GM18507 (cell line): ENCODE measurements at regions not wholly inside any gene's neighbourhood (a gene's known extent, or its start where the extent isn't known, plus 50 kb on each side); places are given as distances from the start of the nearest gene placed in this dataset.
A peak's percentile ranks its signal among the peaks of the same experiment; 100 is the strongest.
"Not testable (repeated sequence)": the region's sequence is repeated elsewhere in the genome, so short reads cannot be mapped to it uniquely, and the experiment has no call there.

ENCODE experiments used
- DNase-seq: peaks from one replicate; pipeline ENCODE4 v3.0.0; 2011; ENCODE audit warnings: low read depth; ENCODE audit not compliant: insufficient read length; ENCODE audit errors: extremely low spot score
- FAIRE-seq: peaks from 2 replicates; lab custom pipeline; 2011; peaks lifted over from hg19 to GRCh38; lab: Jason Lieb, UNC

- no peak for FAIRE-seq
- DNase-seq, result no peak
These were observed 175.3 kb downstream of the NPIPB11 start for GRCh38 chr16:29231244-29231643.

GRCh38 chr16:29230671-29231096 is 175.8 kb downstream of the NPIPB11 start:
- FAIRE-seq (no peak), DNase-seq (no peak)

- FAIRE-seq, DNase-seq: not testable (repeated sequence)
These were observed 176.4 kb downstream of the NPIPB11 start for GRCh38 chr16:29230006-29230668.

GRCh38 chr16:29229616-29230005 is 176.9 kb downstream of the NPIPB11 start:
- not testable (repeated sequence) for FAIRE-seq, DNase-seq

- not testable (repeated sequence) for FAIRE-seq, DNase-seq
These were observed 177.6 kb downstream of the NPIPB11 start for GRCh38 chr16:29228664-29229611.

- FAIRE-seq, result peak; percentile 91
These were observed 178.5 kb downstream of the NPIPB11 start for GRCh38 chr16:29227751-29228663.

GRCh38 chr16:29226782-29227181 is 179.7 kb downstream of the NPIPB11 start:
- FAIRE-seq, result no peak
- no peak for DNase-seq

More at GRCh38 chr16:29227751-29228663, 178.5 kb downstream of the NPIPB11 start:
- DNase-seq, result not testable (repeated sequence)

GRCh38 chr16:29224675-29225074 is 181.8 kb downstream of the NPIPB11 start:
- FAIRE-seq, result not testable (repeated sequence)

DNA sequence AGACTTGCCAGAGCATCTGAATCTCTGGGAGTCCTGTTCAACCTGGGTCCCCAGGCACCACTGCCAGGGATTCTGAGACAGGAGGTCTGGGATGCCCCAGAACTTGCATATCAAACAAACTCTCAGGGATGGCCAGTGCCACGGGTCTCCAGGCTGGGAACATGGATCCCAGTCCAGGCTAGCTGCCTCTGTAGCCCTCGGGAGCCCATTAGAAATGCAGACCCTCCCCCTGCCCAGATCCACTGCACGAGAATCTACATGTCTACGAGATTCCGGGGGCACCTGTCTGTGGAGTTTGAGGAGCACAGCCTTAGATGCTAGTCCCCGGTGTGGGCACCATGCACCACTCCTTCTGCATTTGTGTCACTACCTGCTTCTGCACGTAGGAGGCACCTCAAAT is 183.9 kb downstream of the NPIPB11 start:
- not testable (repeated sequence) for FAIRE-seq, DNase-seq

More at GRCh38 chr16:29224675-29225074, 181.8 kb downstream of the NPIPB11 start:
- not testable (repeated sequence) for DNase-seq

GRCh38 chr16:29222008-29222407 is 184.5 kb downstream of the NPIPB11 start:
- not testable (repeated sequence) for DNase-seq, FAIRE-seq

DNA sequence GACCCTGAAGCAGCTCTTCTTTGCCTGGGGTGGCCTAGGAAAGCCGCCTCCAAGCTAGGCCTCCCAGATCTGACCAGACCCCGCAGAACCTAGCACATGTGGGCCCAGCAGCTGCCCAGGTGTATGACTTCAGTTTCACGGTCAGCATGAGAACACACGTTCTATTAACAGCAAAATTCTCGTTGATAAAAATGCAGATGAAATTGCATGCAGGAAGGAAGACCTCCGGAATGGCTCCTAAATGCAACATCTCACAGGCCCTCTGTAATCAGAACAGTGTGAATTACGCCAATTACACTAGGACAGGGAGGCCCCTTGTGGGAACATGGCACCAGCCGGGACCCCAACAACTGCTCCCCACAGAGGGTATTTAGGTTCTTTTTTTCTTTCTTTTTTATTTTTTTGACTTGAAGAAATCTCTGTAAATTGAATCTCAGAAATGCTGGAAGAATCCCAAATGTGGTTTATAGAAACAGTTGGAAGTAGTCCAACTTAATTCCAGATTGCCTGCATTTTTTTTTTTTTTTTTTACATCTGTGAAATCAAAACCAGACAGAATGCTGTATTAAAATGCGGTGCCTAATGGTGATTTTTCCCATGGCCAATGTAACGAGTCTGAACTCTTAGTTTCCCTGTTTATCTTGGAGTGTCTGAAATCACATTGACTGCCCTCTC is 185.1 kb downstream of the NPIPB11 start:
- not testable (repeated sequence) for FAIRE-seq, DNase-seq

GRCh38 chr16:29220647-29221191 is 185.8 kb downstream of the NPIPB11 start:
- not testable (repeated sequence) for FAIRE-seq, DNase-seq

- not testable (repeated sequence) for FAIRE-seq, DNase-seq
These were observed 186.4 kb downstream of the NPIPB11 start for GRCh38 chr16:29219966-29220646.

- not testable (repeated sequence) for DNase-seq, FAIRE-seq
These were observed 186.9 kb downstream of the NPIPB11 start for GRCh38 chr16:29219562-29219961.

GRCh38 chr16:29218649-29219048 is 187.9 kb downstream of the NPIPB11 start:
- not testable (repeated sequence) for DNase-seq, FAIRE-seq

DNA sequence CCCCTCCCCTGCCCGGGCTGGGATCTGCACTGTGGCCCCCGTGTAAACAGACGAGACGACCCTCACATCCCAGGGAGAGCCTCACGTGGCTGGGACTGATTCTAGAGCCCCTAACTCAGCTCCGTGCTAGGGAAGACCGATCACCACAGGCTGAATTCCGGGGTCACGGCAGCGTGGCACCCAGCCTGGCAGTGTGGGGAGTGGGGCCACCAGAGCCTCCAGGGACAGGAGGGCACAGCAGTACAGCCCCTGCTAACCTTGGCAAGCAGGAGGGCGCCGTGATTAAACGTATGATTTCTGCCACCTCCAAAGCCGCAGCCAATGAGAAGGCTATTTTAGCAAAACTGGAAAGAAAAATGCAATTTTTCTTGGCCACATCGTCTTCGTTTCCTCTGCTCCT is 188.3 kb downstream of the NPIPB11 start:
- not testable (repeated sequence) for FAIRE-seq, DNase-seq

GRCh38 chr16:29217752-29218126 is 188.8 kb downstream of the NPIPB11 start:
- not testable (repeated sequence) for FAIRE-seq

More at GRCh38 chr16:29217752-29218126, 188.8 kb downstream of the NPIPB11 start:
- DNase-seq, result not testable (repeated sequence)
